ENCODE measurements at regions not wholly inside any gene's neighbourhood (a gene's known extent, or its start where the extent isn't known, plus 50 kb on each side); places are given as distances from the start of the nearest gene placed in this dataset.

DNA sequence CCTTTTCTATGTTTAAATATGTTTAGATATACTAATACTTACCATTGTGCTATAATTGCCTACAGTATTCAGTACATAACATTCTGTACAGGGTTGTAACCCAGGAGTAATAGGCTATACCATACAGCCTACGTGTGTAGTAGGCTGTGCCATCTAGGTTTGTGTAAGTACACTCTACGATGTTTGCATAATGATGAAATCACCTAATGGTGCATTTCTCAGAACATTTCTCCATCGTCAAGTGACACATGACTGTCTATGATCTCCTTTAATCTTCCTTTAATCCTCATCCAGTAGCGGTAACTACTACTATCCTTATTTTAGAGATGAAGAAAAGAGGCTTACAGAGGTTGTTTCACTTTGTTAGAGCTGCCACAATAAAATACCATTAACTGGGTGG, 369.2 kb downstream of the PLK2 start:
- DNase-seq, result no peak

DNA sequence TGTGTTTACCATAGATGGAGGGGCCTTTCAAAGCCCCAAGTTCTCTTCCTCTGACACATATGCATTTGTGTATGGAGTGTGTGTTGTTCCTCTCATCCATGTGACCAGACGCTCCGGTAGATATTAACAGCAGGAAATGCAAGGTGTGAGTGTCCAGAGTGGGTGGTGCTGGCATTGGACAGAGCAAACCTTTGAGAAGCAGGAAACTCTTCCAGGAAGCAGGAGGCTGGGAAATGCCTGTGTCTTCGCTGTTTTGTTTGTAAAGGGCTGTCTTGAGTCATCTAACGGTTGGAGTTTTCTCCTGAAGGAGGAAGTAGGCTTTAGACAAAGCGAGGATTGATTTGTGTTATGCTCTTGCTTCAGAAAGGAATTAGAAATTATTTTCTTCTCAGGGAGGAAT, 370.9 kb downstream of the PLK2 start:
- DNase-seq, result no peak

DNA sequence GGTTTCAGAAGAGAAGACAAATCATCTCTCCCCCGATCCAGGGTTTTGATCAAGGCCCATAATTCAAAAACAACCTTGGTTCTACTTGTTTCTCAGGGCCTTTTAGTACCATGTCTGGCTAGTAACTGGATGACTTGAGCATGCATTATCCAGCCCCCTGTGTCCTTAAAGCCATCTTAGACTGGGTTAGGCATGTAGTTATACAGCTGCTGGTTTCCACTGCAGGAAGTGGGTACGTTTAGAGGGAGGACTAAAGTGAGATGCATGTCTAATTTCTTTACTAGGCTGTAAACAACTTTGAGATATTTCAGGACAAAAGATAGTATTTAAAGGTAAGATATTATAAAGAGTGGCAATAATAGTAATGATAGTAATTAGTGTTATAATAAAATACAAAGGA, 372.0 kb downstream of the PLK2 start:
- DNase-seq, result no peak

- DNase-seq, result no peak
These were observed 372.8 kb downstream of the PLK2 start for GRCh38 chr5:58087123-58087522.

- DNase-seq, result no peak
These were observed 374.1 kb downstream of the PLK2 start for GRCh38 chr5:58085800-58086199.

- DNase-seq, result no peak
These were observed 378.5 kb downstream of the PLK2 start for GRCh38 chr5:58081435-58081834.

DNA sequence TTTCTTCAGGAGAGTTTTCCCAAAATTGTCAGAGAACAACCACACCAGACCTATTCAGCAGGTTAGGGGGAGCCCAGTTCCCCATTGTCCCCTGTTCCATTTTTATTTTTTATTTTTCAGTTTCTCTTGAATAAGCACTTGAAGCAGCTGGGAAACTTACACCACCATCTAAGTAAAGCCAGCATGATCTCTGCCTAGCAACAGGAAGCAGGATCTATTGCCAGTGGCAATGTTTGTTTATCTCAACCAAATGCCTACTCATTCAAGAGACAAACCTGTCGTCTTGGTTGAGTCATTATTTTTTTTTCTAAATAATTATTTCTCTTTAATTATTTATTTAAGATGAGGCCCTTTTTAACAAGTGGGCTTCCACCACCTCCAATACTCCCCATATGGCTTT, 379.3 kb downstream of the PLK2 start:
- no peak for DNase-seq

DNA sequence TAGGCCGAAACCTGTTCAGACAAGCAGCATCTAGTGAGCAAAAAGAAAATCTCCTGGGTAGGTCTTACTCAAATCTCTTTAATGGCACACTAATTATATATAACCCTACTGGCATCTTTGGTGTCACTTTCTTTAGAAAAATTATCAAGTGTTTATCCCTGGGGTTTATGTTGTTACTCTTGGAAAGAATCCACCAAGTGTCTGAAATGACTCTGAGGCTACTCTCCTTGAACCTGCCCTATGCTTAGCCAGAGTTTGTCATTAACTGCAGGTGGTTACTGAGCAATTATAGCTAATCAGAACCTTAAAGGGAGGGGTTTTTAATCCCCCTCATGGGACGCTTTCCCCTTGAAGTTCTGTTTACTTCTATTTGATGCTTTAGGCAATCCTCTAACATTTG, 381.9 kb downstream of the PLK2 start:
- no peak for DNase-seq

DNA sequence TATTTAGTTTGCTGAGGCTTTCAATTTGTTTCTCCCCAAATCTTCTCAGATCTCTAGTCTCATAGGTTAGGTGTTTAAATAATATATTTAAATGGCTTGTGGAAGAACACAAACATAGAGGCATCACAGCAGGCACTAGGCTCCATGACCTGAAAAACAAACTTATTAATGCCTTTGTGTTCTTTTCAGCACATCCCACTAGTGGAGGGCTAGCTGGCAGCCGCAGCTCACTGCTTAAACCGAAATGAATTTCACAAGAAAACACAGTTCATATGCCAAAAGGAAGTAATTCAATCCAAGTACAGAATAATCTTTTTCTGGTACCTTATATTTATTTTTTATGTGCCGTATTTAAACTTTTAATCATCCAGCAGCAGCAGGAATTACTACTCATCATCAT, 382.5 kb downstream of the PLK2 start:
- DNase-seq, result no peak

DNA sequence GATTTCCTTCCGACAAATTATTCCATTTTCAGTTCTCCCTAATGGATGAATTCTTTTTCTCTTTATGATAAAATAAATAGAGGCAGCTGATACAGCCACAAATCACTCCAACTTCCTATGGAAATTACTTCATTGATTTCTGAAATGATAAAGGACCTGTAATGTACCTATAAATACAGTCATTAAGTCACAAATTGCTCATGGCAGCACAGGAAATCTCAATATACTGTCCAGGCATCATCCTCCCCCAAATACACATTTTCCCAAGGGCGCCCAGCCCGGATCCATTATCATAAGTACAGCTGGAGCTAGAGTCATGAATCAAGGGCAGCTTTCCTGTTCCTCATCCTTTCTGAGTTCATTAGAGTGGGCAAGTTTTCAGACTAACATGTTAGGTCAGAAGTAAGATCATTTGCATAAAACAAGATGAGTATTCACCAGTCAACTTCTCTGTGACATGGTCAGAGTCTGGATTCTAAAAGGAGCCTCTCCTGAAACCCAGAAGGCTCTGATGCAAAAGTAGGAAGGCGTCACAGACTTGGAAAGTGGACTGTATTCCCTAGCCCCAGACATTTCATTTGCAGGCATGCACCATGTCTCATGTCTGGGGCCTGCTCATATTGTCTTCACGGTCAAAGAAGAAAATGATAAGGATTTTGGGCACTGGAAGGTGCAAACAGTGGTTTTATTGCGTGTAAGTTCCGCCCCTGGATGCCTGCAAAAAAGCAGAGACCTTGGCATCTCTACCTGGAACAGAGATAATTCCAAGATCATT, 383.2 kb downstream of the PLK2 start:
- no peak for DNase-seq

DNA sequence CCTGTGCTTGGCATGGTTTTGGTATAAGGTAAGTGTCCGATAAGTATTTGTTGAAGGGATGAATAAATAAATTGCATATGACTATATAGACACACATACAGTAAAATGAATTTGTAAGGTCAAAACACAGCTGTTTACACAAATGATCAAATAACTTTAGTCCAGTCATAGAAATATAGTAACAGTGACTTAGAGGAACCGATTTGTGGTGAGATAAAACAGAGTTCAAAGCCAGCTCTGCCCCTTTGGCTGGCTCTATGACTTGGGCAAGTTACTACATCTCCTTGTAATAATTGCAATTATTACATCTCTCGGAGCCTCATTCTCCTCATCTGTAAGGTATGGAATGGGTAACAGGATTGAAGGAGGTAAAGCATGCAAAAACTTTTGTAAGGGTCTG, 384.0 kb downstream of the PLK2 start:
- DNase-seq, result no peak

- no peak for DNase-seq
These were observed 385.2 kb downstream of the PLK2 start for GRCh38 chr5:58074717-58075116.

DNA sequence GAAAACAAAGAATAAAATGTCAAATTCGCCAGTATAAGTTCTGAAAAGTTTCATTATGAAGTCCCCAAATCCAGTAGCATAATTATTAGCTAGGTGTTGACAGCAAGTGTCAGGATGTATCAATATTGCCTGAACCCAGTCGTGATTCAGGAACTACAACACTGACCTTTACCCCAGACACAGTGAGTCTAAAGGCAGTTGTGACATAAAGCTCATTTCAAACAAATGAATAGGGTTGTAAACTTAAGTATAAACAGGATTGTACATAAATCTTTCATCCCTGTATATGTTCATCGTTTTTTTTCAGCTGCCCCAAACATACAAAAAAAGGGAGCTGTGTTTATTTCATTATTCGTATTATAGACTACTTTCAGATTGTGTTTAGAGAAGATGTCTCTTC, 385.7 kb downstream of the PLK2 start:
- no peak for DNase-seq

GRCh38 chr5:58073243-58073642, 386.6 kb downstream of the PLK2 start:
- DNase-seq, result no peak

DNA sequence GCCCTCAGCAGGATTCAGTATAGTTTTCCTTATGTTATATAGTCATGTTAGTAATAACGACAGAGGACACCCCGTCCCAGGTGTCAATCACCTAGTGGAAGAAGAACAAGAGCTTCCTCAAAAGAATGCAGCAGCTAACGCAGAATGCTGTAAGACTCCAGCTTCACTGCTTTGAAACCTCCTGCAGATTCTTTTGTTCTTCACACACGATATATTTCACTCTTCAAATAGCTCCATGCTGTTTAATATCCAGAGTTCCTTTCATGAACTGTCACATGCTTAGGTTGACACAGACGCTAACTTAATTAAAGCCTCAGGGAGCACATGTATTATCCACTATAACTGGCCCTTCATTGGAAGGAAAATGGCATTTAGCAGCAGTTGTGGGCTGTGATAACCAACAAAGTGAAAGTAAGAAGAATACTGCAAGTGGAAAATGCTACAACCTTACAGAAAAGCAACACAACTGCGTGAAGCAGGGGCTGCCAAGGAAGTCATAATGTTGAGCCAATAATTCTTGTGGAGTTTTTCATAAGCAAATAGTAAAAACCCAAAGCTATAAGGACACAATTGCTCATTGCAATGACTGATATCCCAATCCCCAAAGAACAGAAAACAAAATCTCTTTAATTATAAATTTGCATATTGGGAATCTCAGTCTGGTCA, 387.5 kb downstream of the PLK2 start:
- DNase-seq, result no peak

DNA sequence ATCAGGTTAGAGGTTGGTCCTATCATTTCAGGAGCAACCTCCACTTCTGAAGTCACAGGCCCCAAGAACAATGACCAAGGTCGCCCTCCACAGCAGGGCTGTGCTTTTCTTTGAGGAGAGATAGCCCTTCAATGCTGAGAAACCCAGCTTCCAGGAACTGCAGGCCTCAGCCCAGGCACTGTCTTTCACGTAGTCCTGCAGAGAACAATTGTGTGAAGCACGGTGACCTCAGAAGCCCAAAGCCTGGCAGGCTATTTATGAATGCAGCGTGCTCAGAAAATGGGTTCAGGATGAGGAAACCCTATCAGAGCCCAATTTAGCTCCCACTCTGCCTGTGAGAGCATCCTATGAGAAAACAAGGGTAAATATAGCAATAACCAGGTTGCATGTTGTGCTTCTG, 388.3 kb downstream of the PLK2 start:
- DNase-seq, result no peak

- DNase-seq, result no peak
These were observed 390.0 kb downstream of the PLK2 start for GRCh38 chr5:58069846-58070245.

DNA sequence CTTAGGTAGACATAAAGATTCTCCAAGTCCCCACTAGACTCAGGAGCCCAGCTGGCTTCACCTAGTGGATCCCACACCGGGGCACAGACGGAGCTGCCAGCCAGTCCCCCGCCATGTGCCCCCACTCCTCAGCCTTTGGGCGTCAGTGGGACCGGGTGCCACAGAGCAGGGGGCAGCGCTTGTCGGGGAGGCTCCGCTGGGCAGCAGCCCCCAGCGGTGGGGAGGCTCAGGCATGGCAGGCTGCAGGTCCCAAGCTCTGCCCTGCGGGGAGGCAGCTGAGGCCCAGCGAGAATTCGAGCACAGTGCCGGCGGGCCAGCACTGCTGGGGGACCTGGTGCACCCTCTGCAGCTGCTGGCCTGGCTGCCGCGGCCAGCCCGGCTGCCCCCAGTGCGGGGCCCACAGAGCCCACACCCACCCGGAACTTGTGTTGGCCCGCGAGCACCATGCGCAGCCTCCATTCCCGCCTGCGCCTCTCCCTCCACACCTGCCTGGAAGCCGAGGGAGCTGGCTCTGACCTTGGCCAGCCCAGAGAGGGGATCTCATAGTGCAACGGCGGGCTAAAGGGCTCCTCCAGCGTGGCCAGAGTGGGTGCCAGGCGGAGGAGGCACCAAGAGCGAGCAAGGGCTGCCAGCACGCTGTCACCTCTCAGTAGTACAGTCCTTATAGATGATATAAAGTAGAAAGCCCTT, 390.7 kb downstream of the PLK2 start:
- no peak for DNase-seq

GRCh38 chr5:58066557-58066956, 393.3 kb downstream of the PLK2 start:
- DNase-seq, result no peak

DNA sequence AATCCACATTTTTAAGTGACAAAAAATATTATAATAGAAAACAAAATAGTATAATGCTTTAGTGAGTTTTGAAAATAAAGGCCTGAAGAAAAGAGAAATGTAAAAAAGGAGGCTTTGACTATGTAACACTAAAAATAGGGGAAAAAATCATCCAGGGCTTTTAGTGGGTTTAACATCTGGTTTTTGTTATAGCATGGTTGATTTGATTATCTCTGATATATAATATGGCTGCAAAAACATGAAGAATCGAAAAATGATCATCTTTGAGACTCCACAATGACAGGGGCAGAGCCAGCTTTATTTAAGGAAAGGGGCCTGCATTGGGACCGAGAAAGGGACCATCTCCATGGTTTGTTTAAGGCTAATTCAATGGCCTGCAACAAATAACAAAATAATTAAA, 393.8 kb downstream of the PLK2 start:
- no peak for DNase-seq

DNA sequence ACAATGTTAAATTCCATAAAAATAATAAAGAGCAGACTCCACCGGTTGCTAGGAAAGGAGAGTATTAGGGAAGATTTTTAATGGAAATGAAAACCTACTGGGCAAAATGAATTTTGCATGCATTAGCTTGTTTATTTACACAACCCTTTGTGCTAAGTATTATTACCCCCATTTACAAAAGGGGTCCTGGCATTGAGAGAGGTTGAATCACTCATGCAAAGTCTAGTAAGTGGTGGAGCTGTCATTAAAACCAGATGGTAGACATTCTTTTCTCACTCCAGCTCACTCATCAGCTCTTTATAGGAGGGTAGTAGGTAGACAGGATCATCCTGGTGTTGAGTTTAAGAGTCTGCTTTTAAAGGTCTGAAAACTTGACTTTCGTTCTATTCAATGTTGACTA, 395.1 kb downstream of the PLK2 start:
- DNase-seq, result no peak

DNA sequence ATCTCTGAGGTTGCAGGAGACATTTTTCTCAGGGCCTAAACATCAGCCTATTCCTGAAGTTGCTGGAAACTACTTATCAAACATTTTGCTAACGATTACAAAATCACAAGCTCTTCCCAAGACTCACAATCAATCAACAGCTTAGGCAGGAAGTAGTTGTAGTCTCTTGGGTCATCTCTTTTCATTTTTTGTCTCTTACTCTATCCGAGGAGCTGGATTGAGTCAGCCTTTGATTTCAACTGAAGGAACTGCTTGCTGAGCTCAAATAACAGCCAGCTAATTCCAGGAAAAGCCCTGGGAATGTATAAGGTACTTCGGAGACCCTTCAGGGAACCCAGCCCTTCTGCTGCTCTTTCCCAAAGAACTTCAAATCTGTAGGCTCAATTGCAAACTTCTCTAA, 398.9 kb downstream of the PLK2 start:
- DNase-seq, result no peak

DNA sequence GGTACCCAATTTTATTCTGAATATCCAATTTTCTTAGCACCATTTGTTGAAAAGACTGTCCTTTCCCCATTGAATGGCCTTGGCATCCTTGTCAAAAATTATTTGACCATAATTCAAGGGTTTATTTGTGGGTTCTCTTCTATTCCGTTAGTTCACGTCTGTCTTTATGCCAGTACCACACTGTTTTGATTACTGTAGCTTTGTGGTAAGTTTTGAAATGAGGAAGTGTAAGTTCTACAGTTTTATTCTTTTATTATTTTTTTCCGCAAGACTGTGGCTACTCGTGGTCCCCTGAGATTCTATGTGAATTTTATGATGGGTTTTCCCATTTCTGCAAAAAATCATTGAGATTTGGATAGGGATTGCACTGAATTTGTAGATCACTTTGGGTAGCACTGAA, 402.6 kb downstream of the PLK2 start:
- no peak for DNase-seq

GRCh38 chr5:58056546-58056945, 403.3 kb downstream of the PLK2 start:
- DNase-seq, result no peak
